ENCODE measurements at regions not wholly inside any gene's neighbourhood (a gene's known extent, or its start where the extent isn't known, plus 50 kb on each side); places are given as distances from the start of the nearest gene placed in this dataset.

GRCh38 chr2:198697794-198698193, 759.9 kb downstream of the SATB2 start:
- no peak for TF ChIP-seq CTCF (IDR thresholded peaks at IDR 0.05)
- Histone ChIP-seq H3K4me3 (no peak overlapping the region), H3K4me1 (no peaks in the 10 kb centered on the region), H3K9me3 (no peaks in the 10 kb centered on the region), H3K27ac (no peak overlapping the region), H3K27me3 (no peaks in the 10 kb centered on the region), H3K36me3 (no peaks in the 10 kb centered on the region)
- DNase-seq (ENCODE audit: low spot score), result no peak

- no peaks in the 10 kb centered on the region for H3K9me3 ChIP-seq
- DNase-seq (ENCODE audit: low spot score), result no peak
- H3K4me1 ChIP-seq, result no peaks in the 10 kb centered on the region
- H3K36me3 ChIP-seq, result no peaks in the 10 kb centered on the region
- H3K27me3 ChIP-seq, result no peaks in the 10 kb centered on the region
- no peak overlapping the region for H3K4me3 ChIP-seq
- no peak for TF ChIP-seq CTCF (IDR thresholded peaks at IDR 0.05)
- no peak overlapping the region for H3K27ac ChIP-seq
These were observed 760.5 kb downstream of the SATB2 start for GRCh38 chr2:198697218-198697617.

GRCh38 chr2:198695879-198696278, 761.9 kb downstream of the SATB2 start:
- Histone ChIP-seq H3K4me3 (no peak overlapping the region), H3K27ac (no peak overlapping the region), H3K27me3 (no peaks in the 10 kb centered on the region), H3K36me3 (no peaks in the 10 kb centered on the region), H3K9me3 (no peaks in the 10 kb centered on the region), H3K4me1 (no peaks in the 10 kb centered on the region)
- no peak for TF ChIP-seq CTCF (IDR thresholded peaks at IDR 0.05)
- DNase-seq (ENCODE audit: low spot score), result no peak

- no peak overlapping the region for H3K27ac ChIP-seq
- no peak for DNase-seq (ENCODE audit: low spot score)
- H3K27me3 ChIP-seq, result no peaks in the 10 kb centered on the region
- no peaks in the 10 kb centered on the region for H3K9me3 ChIP-seq
- no peak overlapping the region for H3K4me3 ChIP-seq
- no peaks in the 10 kb centered on the region for H3K36me3 ChIP-seq
- H3K4me1 ChIP-seq, result no peaks in the 10 kb centered on the region
- no peak for TF ChIP-seq CTCF (IDR thresholded peaks at IDR 0.05)
These were observed 764.7 kb downstream of the SATB2 start for GRCh38 chr2:198692907-198693510.

- no peaks in the 10 kb centered on the region for H3K4me1 ChIP-seq
- H3K36me3 ChIP-seq, result no peaks in the 10 kb centered on the region
- DNase-seq (ENCODE audit: low spot score), result no peak
- no peak for TF ChIP-seq CTCF (IDR thresholded peaks at IDR 0.05)
- H3K27ac ChIP-seq, result no peak overlapping the region
- H3K4me3 ChIP-seq, result no peak overlapping the region
- no peaks in the 10 kb centered on the region for H3K27me3 ChIP-seq
- H3K9me3 ChIP-seq, result no peaks in the 10 kb centered on the region
These were observed 766.5 kb downstream of the SATB2 start for GRCh38 chr2:198691236-198691635.

GRCh38 chr2:198664321-198664720, 793.4 kb downstream of the SATB2 start:
- H3K9me3 ChIP-seq, result no peaks in the 10 kb centered on the region
- TF ChIP-seq CTCF (IDR thresholded peaks at IDR 0.05), result no peak
- no peak for DNase-seq (ENCODE audit: low spot score)
- no peaks in the 10 kb centered on the region for H3K4me1 ChIP-seq
- no peak overlapping the region for H3K4me3 ChIP-seq
- H3K27me3 ChIP-seq, result no peaks in the 10 kb centered on the region
- H3K36me3 ChIP-seq, result no peaks in the 10 kb centered on the region
- H3K27ac ChIP-seq, result no peak overlapping the region

Data from right atrium auricular region (tissue), 2 donors.